Small intestine (tissue), 7 donors: ENCODE measurements at regions not wholly inside any gene's neighbourhood (a gene's known extent, or its start where the extent isn't known, plus 50 kb on each side); places are given as distances from the start of the nearest gene placed in this dataset.
A peak's percentile ranks its signal among the peaks of the same experiment; 100 is the strongest.

ENCODE experiments used
- DNase-seq, 2 donors: peaks; one replicate each; pipeline versions ENCODE4 v3.0.0 to v3.0.0-alpha.2; 2013
- FAIRE-seq: peaks from 2 replicates; lab custom pipeline; 2012; peaks lifted over from hg19 to GRCh38; lab: Jason Lieb, UNC
- H3K27ac ChIP-seq, 3 donors: one replicate each; pipeline ENCODE4 v1.5.1; 2013; ENCODE audit warnings: low read length in 2 of 3, mild to moderate bottlenecking in 2 of 3, control low read depth in 1 of 3, inconsistent platforms in 1 of 3, low read depth in 1 of 3, moderate library complexity in 1 of 3
- H3K27me3 ChIP-seq, 3 donors: one replicate each; pipeline ENCODE4 v1.6.1; 2013; ENCODE audit warnings: low read length in 3 of 3, inconsistent platforms in 1 of 3; ENCODE audit not compliant: control insufficient read depth in 3 of 3, insufficient read depth in 3 of 3
- H3K36me3 ChIP-seq, 3 donors: one replicate each; pipeline ENCODE4 v1.6.1; 2013; ENCODE audit warnings: low read length in 3 of 3, inconsistent platforms in 1 of 3, low read depth in 1 of 3, mild to moderate bottlenecking in 1 of 3, moderate library complexity in 1 of 3; ENCODE audit not compliant: control insufficient read depth in 3 of 3, insufficient read depth in 2 of 3
- H3K4me1 ChIP-seq, 3 donors: one replicate each; pipeline ENCODE4 v1.6.1; 2013; ENCODE audit warnings: low read length in 2 of 3, inconsistent platforms in 1 of 3, low read depth in 1 of 3, mild to moderate bottlenecking in 1 of 3, moderate library complexity in 1 of 3; ENCODE audit not compliant: control insufficient read depth in 3 of 3, insufficient read depth in 2 of 3
- H3K4me3 ChIP-seq, 3 donors: one replicate each; pipeline ENCODE4 v1.5.1; 2013; ENCODE audit warnings: low read length in 3 of 3, control low read depth in 1 of 3, inconsistent platforms in 1 of 3, low read depth in 1 of 3, mild to moderate bottlenecking in 1 of 3, moderate library complexity in 1 of 3
- H3K9me3 ChIP-seq, 2 donors: one replicate each; pipeline ENCODE4 v1.6.1; 2013; ENCODE audit warnings: low read depth in 1 of 2, low read length in 1 of 2; ENCODE audit not compliant: control insufficient read depth in 2 of 2, insufficient read depth in 1 of 2
- WGBS, 3 donors: extraction: QIAGEN DNeasy Blood & Tissue Kit; methylation state at CpG; one replicate each; pipeline ENCODE4 v1.1.7; 2013; 5-methylcytosine and 5-hydroxymethylcytosine counted together
- donor health status: healthy with polysubstance abuse.
- donor health status: control.
- donor health status: control.
- donor health status: Bipolar disorder and iron deficiency.
- donor health status: healthy.

DNA sequence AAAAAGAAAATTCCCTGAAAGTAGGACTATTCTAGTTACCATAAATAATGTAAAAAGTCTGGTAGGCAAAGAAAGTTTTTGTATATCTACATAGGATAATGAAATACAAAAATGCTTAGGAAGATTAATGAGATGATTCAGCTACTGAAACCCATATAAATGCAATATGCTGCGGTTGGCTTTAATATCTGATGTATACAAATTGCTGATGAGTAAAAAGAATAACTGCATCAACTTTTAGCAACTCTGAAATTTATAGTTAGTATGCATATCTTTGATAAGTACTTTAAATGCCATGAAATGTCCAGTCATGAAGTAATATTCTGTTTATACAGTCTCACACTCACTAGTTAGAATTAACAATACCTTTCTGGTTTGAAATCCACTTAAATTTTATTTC is 404.8 kb downstream of the TLL1 start:
- no peak for FAIRE-seq
- Histone ChIP-seq H3K4me3 (no peak overlapping the region), H3K27ac (no peak overlapping the region), H3K27me3 (no peaks in the 10 kb centered on the region), H3K36me3 (no peaks in the 10 kb centered on the region), H3K9me3 (no peaks in the 10 kb centered on the region), H3K4me1 (no peaks in the 10 kb centered on the region)
- DNase-seq: no peak
- 74 to 80% (median 75%) methylated on average over 1 of the region's 1 CpG for WGBS, 3 donors

DNA sequence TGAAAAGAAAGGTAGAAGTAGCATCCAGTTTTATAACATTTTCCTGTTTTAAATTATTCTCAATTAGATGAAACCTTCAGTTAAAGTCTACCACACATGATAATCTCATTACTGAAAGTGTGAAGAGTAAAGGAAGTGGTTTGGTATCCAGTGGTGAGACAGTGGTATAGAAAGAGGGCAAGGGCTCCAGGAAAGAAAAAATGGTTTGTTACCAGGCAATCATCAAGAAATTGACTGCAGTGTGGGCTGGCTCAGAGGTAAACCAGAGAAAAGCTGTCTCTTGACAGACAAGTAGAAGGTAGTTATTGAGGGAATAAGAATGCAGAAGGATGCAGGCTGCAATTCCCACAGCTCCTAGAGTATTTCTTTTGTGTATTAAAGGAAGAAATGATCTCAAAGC is 406.2 kb downstream of the TLL1 start:
- Histone ChIP-seq H3K27me3 (no peaks in the 10 kb centered on the region), H3K4me1 (no peaks in the 10 kb centered on the region), H3K4me3 (no peak overlapping the region), H3K36me3 (no peaks in the 10 kb centered on the region), H3K27ac (no peak overlapping the region), H3K9me3 (no peaks in the 10 kb centered on the region)
- DNase-seq (no peak), FAIRE-seq (no peak)

GRCh38 chr4:166280642-166281041 is 407.6 kb downstream of the TLL1 start:
- 23 to 55% (median 33%) methylated on average over 1 of the region's 1 CpG for WGBS, 3 donors
- no peak for FAIRE-seq

GRCh38 chr4:166282081-166282770 is 409.2 kb downstream of the TLL1 start:
- 0% methylated on average over 1 of the region's 1 CpG for WGBS, 3 donors
- H3K27ac ChIP-seq: no peak overlapping the region
- no peak overlapping the region for H3K4me3 ChIP-seq
- FAIRE-seq (no peak), DNase-seq (no peak)
- H3K4me1 ChIP-seq: no peaks in the 10 kb centered on the region
- H3K27me3 ChIP-seq: no peaks in the 10 kb centered on the region
- no peaks in the 10 kb centered on the region for H3K9me3 ChIP-seq
- no peaks in the 10 kb centered on the region for H3K36me3 ChIP-seq

More at GRCh38 chr4:166280642-166281041, 407.6 kb downstream of the TLL1 start:
- Histone ChIP-seq H3K9me3 (no peaks in the 10 kb centered on the region), H3K4me1 (no peaks in the 10 kb centered on the region), H3K36me3 (no peaks in the 10 kb centered on the region), H3K4me3 (no peak overlapping the region), H3K27ac (no peak overlapping the region), H3K27me3 (no peaks in the 10 kb centered on the region)
- no peak for DNase-seq

- Histone ChIP-seq H3K4me1 (no peaks in the 10 kb centered on the region), H3K27me3 (no peaks in the 10 kb centered on the region), H3K36me3 (no peaks in the 10 kb centered on the region), H3K9me3 (no peaks in the 10 kb centered on the region), H3K27ac (no peak overlapping the region), H3K4me3 (no peak overlapping the region)
- FAIRE-seq (peak; percentile 10), DNase-seq (no peak)
These were observed 411.2 kb downstream of the TLL1 start for GRCh38 chr4:166284221-166284620.

DNA sequence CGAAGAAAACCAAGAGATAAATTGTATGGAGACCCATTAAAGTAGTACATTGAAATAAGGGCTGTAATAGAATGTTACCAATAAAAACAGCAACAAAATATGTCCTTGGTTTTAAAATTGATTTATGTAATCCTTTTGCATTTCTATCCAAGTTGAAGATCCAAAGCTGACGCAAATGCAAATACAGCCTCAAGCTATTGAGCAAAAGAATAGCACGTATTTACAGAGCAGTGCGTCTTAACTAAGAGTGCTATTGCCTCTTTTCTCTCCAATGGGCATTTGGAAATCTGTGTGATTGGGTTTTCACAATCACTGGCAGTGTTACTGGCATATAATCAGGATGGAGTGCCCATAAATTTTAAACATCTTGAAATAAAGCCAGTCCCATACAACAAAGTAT is 417.4 kb downstream of the TLL1 start:
- no peak overlapping the region for H3K4me3 ChIP-seq
- no peaks in the 10 kb centered on the region for H3K36me3 ChIP-seq
- DNase-seq (no peak), FAIRE-seq (no peak)
- H3K9me3 ChIP-seq: no peaks in the 10 kb centered on the region
- no peaks in the 10 kb centered on the region for H3K27me3 ChIP-seq
- H3K27ac ChIP-seq: no peak overlapping the region
- H3K4me1 ChIP-seq: no peaks in the 10 kb centered on the region
- WGBS, 3 donors: 46 to 60% (median 53%) methylated on average over 4 of the region's 4 CpGs

DNA sequence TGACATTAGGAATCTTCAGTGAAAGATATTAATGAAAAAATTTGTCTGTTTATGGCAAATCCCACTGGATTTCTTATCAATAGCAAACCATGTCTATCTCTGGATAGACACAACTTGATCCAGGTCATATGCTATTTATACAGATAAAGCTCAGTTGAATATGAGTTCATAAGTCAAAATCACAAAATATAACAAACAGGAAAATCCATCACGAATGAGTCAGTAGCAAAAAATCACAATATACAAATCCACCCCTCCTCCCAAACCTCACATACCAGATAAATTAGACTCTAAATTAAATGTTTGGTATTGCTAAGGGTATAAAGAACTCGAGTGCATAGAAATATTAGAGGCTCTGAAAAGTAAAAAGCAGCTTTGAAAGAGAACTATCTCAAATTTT is 420.5 kb downstream of the TLL1 start:
- DNase-seq: no peak
- FAIRE-seq: no peak
- Histone ChIP-seq H3K36me3 (no peaks in the 10 kb centered on the region), H3K9me3 (no peaks in the 10 kb centered on the region), H3K4me3 (no peak overlapping the region), H3K27ac (no peak overlapping the region), H3K27me3 (no peaks in the 10 kb centered on the region), H3K4me1 (no peaks in the 10 kb centered on the region)
- 38 to 49% (median 42%) methylated on average over 2 of the region's 2 CpGs for WGBS, 3 donors

DNA sequence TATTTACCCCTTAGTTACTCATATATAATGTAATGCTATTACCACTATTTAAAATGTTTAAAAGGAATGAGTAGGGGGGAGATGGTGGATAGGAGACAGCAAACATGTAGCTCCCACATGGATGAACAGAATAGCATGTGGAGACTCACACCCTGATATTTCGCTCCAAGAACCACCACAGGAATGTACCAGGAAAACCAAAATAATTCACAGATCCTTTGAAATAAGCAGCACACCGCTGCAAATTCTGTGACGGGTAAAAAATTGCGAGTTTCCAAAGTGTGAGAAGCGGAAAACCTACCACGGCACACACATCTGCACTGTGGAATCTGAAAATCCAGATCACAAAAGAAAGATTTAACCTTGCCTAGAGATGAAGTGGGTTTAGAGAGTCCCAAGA is 428.2 kb downstream of the TLL1 start:
- Histone ChIP-seq H3K4me3 (no peak overlapping the region), H3K36me3 (no peaks in the 10 kb centered on the region), H3K9me3 (no peaks in the 10 kb centered on the region), H3K27ac (no peak overlapping the region), H3K4me1 (no peaks in the 10 kb centered on the region), H3K27me3 (no peaks in the 10 kb centered on the region)
- FAIRE-seq (no peak), DNase-seq (no peak)
- 86 to 92% (median 89%) methylated on average over 6 of the region's 6 CpGs for WGBS, 3 donors

GRCh38 chr4:166308647-166309046 is 435.6 kb downstream of the TLL1 start:
- H3K27me3 ChIP-seq: no peaks in the 10 kb centered on the region
- FAIRE-seq: no peak
- 70 to 93% (median 85%) methylated on average over 4 of the region's 4 CpGs for WGBS, 3 donors
- no peak for DNase-seq
- H3K4me3 ChIP-seq: no peak overlapping the region
- H3K36me3 ChIP-seq: no peaks in the 10 kb centered on the region
- no peaks in the 10 kb centered on the region for H3K4me1 ChIP-seq
- H3K27ac ChIP-seq: no peak overlapping the region
- H3K9me3 ChIP-seq: no peaks in the 10 kb centered on the region
